ENCODE measurements at regions not wholly inside any gene's neighbourhood (a gene's known extent, or its start where the extent isn't known, plus 50 kb on each side); places are given as distances from the start of the nearest gene placed in this dataset.

GRCh38 chr5:175242207-175242606 is 201.8 kb downstream of the DRD1 start:
- DNase-seq (ENCODE audit: low spot score) = no peak

- no peak for DNase-seq (ENCODE audit: low spot score)
These were observed 205.7 kb downstream of the DRD1 start for GRCh38 chr5:175238326-175238725.

GRCh38 chr5:175236176-175236575 is 207.8 kb downstream of the DRD1 start:
- DNase-seq (ENCODE audit: low spot score) = no peak

GRCh38 chr5:175235251-175235960 is 208.6 kb downstream of the DRD1 start:
- no peak for DNase-seq (ENCODE audit: low spot score)

GRCh38 chr5:175230299-175230698 is 213.7 kb downstream of the DRD1 start:
- no peak for DNase-seq (ENCODE audit: low spot score)

GRCh38 chr5:175226506-175226905 is 217.5 kb downstream of the DRD1 start:
- no peak for DNase-seq (ENCODE audit: low spot score)

- no peak for DNase-seq (ENCODE audit: low spot score)
These were observed 220.7 kb downstream of the DRD1 start for GRCh38 chr5:175223291-175223690.

- DNase-seq (ENCODE audit: low spot score) = no peak
These were observed 221.4 kb downstream of the DRD1 start for GRCh38 chr5:175222621-175223020.

- DNase-seq (ENCODE audit: low spot score) = no peak
These were observed 223.4 kb downstream of the DRD1 start for GRCh38 chr5:175220549-175220948.

GRCh38 chr5:175219366-175219765 is 224.6 kb downstream of the DRD1 start:
- no peak for DNase-seq (ENCODE audit: low spot score)

- no peak for DNase-seq (ENCODE audit: low spot score)
These were observed 227.0 kb downstream of the DRD1 start for GRCh38 chr5:175216991-175217390.

GRCh38 chr5:175215906-175216305 is 228.1 kb downstream of the DRD1 start:
- no peak for DNase-seq (ENCODE audit: low spot score)

GRCh38 chr5:175214152-175214551 is 229.8 kb downstream of the DRD1 start:
- no peak for DNase-seq (ENCODE audit: low spot score)

GRCh38 chr5:175211956-175212756 is 231.8 kb downstream of the DRD1 start:
- DNase-seq (ENCODE audit: low spot score) = no peak

- DNase-seq (ENCODE audit: low spot score) = no peak
These were observed 236.5 kb downstream of the DRD1 start for GRCh38 chr5:175207321-175208040.

- no peak for DNase-seq (ENCODE audit: low spot score)
These were observed 237.3 kb downstream of the DRD1 start for GRCh38 chr5:175206669-175207068.

GRCh38 chr5:175202463-175203068 is 241.4 kb downstream of the DRD1 start:
- DNase-seq (ENCODE audit: low spot score) = no peak

GRCh38 chr5:175201393-175201792 is 242.6 kb downstream of the DRD1 start:
- no peak for DNase-seq (ENCODE audit: low spot score)

- DNase-seq (ENCODE audit: low spot score) = no peak
These were observed 248.0 kb downstream of the DRD1 start for GRCh38 chr5:175195698-175196656.

GRCh38 chr5:175181331-175181730 is 262.7 kb downstream of the DRD1 start:
- DNase-seq (ENCODE audit: low spot score) = no peak

GRCh38 chr5:175170899-175171298 is 273.1 kb downstream of the DRD1 start:
- no peak for DNase-seq (ENCODE audit: low spot score)
